ENCODE measurements at regions not wholly inside any gene's neighbourhood (a gene's known extent, or its start where the extent isn't known, plus 50 kb on each side); places are given as distances from the start of the nearest gene placed in this dataset.
"Not testable (repeated sequence)": the region's sequence is repeated elsewhere in the genome, so short reads cannot be mapped to it uniquely, and the experiment has no call there.

DNA sequence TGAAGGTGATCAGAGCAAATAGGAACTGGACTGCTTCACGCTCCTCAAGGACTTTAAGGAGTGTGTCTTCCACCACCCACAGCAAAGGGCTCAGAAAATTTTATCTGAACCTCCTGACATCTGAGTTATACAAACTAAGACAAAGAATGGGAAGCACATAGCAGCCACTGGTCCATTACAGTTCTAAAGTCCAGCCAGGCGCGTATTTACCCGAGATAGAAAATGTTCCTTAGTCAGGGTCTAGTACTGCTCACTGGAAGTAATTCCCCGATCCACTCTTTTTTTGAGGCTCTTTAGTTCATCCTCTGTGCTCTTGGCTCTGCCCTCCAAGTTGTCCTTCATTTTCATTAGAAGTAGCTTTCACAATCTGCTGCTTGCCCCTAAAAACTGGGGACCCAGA lies 88.5 kb upstream of the GOLGA8J start:
- no peak for DNase-seq (ENCODE audit: low read depth)
- TF ChIP-seq, protein P1, sequence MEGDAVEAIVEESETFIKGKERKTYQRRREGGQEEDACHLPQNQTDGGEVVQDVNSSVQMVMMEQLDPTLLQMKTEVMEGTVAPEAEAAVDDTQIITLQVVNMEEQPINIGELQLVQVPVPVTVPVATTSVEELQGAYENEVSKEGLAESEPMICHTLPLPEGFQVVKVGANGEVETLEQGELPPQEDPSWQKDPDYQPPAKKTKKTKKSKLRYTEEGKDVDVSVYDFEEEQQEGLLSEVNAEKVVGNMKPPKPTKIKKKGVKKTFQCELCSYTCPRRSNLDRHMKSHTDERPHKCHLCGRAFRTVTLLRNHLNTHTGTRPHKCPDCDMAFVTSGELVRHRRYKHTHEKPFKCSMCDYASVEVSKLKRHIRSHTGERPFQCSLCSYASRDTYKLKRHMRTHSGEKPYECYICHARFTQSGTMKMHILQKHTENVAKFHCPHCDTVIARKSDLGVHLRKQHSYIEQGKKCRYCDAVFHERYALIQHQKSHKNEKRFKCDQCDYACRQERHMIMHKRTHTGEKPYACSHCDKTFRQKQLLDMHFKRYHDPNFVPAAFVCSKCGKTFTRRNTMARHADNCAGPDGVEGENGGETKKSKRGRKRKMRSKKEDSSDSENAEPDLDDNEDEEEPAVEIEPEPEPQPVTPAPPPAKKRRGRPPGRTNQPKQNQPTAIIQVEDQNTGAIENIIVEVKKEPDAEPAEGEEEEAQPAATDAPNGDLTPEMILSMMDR (IDR thresholded peaks at IDR 0.05; ENCODE audit: insufficient read depth, low read depth, low read length, missing control alignments), result no peak
- no peak overlapping the region for H3K4me3 ChIP-seq (ENCODE audit: low read length)

GRCh38 chr15:29990954-29991353 lies 91.8 kb upstream of the GOLGA8J start:
- TF ChIP-seq, protein P1 (IDR thresholded peaks at IDR 0.05; ENCODE audit: insufficient read depth, low read depth, low read length, missing control alignments), result no peak
- H3K4me3 ChIP-seq (ENCODE audit: low read length), result no peak overlapping the region
- DNase-seq (ENCODE audit: low read depth), result no peak

GRCh38 chr15:29990035-29990434 lies 92.7 kb upstream of the GOLGA8J start:
- DNase-seq (ENCODE audit: low read depth), result no peak
- no peak overlapping the region for H3K4me3 ChIP-seq (ENCODE audit: low read length)
- TF ChIP-seq, protein P1 (IDR thresholded peaks at IDR 0.05; ENCODE audit: insufficient read depth, low read depth, low read length, missing control alignments), result no peak

GRCh38 chr15:29988701-29989100 lies 94.1 kb upstream of the GOLGA8J start:
- no peak overlapping the region for H3K4me3 ChIP-seq (ENCODE audit: low read length)
- TF ChIP-seq, protein P1 (IDR thresholded peaks at IDR 0.05; ENCODE audit: insufficient read depth, low read depth, low read length, missing control alignments), result no peak
- no peak for DNase-seq (ENCODE audit: low read depth)

GRCh38 chr15:29986946-29987345 lies 95.8 kb upstream of the GOLGA8J start:
- TF ChIP-seq, protein P1 (IDR thresholded peaks at IDR 0.05; ENCODE audit: insufficient read depth, low read depth, low read length, missing control alignments), result no peak
- no peak for DNase-seq (ENCODE audit: low read depth)
- no peak overlapping the region for H3K4me3 ChIP-seq (ENCODE audit: low read length)

- no peak for DNase-seq (ENCODE audit: low read depth)
- TF ChIP-seq, protein P1 (IDR thresholded peaks at IDR 0.05; ENCODE audit: insufficient read depth, low read depth, low read length, missing control alignments), result no peak
- H3K4me3 ChIP-seq (ENCODE audit: low read length), result no peak overlapping the region
Measured at GRCh38 chr15:29978411-29979382, 104.1 kb upstream of the GOLGA8J start.

DNA sequence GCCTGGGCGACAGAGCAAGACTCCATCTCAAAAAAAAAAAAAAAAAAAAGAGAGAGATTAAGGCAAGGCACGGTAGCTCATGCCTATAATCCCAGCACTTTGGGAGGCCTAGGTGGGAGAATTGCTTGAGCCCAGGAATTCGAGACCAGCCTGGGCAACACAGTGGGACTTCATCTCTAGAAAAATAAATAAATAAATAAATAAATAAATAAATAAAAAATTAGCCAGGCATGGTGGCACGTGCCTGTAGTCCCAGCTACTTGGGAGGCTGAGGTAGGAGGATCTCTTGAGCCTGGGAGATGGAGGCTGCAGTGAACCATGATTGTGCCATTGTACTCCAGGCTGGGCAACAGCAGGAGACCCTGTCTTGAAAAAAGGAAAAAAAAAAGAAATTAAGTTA lies 108.7 kb upstream of the GOLGA8J start:
- H3K4me3 ChIP-seq (ENCODE audit: low read length); DNase-seq (ENCODE audit: low read depth): not testable (repeated sequence)

Data from epithelial cell of esophagus (primary cell).